HL-60 (cell line): ENCODE measurements at regions not wholly inside any gene's neighbourhood (a gene's known extent, or its start where the extent isn't known, plus 50 kb on each side); places are given as distances from the start of the nearest gene placed in this dataset.

Source experiments
- DNase-seq, 2 experiments: peaks; one replicate each; pipeline ENCODE4 v3.0.0-alpha.2; 2010 to 2020; ENCODE audit warnings: low read depth in 1 of 2, low spot score in 1 of 2
- H3K27ac ChIP-seq: fragments of 250-450 bp; sonication (Bioruptor Pico); replicated peaks from 2 replicates; pipeline ENCODE4 v1.5.1; 2020; ENCODE audit warnings: mild to moderate bottlenecking, moderate library complexity
- H3K27me3 ChIP-seq: fragments of 250-450 bp; sonication (Bioruptor Pico); 2 replicates; pipeline ENCODE4 v1.5.1; 2021; ENCODE audit warnings: mild to moderate bottlenecking, moderate library complexity; ENCODE audit not compliant: insufficient read depth, poor library complexity, severe bottlenecking
- H3K4me3 ChIP-seq: replicated peaks from 2 replicates; pipeline ENCODE4 v1.5.1; 2011; ENCODE audit warnings: mild to moderate bottlenecking, control low read depth, low read length; ENCODE audit not compliant: insufficient read depth
- CTCF ChIP-seq: IDR thresholded peaks from one replicate; pipeline ENCODE4 v1.5.1; 2011; ENCODE audit warnings: low read length, control low read depth, inconsistent platforms; ENCODE audit not compliant: insufficient read depth
- GABPA ChIP-seq: IDR thresholded peaks from 2 replicates; pipeline ENCODE4 v1.6.1; 2012; ENCODE audit warnings: low read depth
- POLR2AphosphoS5 ChIP-seq: IDR thresholded peaks from 2 replicates; pipeline ENCODE4 v1.6.1; 2012; ENCODE audit warnings: low read depth
- REST ChIP-seq: IDR thresholded peaks from 2 replicates; pipeline ENCODE4 v1.6.1; 2012; ENCODE audit warnings: low read depth; ENCODE audit not compliant: insufficient replicate concordance
- SPI1 ChIP-seq: IDR thresholded peaks from 2 replicates; pipeline ENCODE4 v1.6.1; 2012; ENCODE audit warnings: low read depth, mild to moderate bottlenecking, borderline replicate concordance

GRCh38 chr7:155387066-155387620 is 70.8 kb upstream of the EN2 start:
- TF ChIP-seq SPI1 = no peak
- Histone ChIP-seq H3K27me3 (peaks cover 19% of the 10 kb centered on the region), H3K4me3 (no peak overlapping the region), H3K27ac (no peak overlapping the region)
- DNase-seq = no peak

GRCh38 chr7:155388561-155388960 is 69.4 kb upstream of the EN2 start:
- no peak for DNase-seq
- H3K4me3 ChIP-seq = no peak overlapping the region
- TF ChIP-seq POLR2AphosphoS5 (no peak), CTCF (no peak), GABPA (no peak), REST (no peak), SPI1 (no peak)
- peaks cover 9% of the 10 kb centered on the region for H3K27me3 ChIP-seq
- no peak overlapping the region for H3K27ac ChIP-seq

GRCh38 chr7:155391414-155391813 is 66.5 kb upstream of the EN2 start:
- no peak for DNase-seq
- TF ChIP-seq CTCF (no peak), POLR2AphosphoS5 (no peak), REST (no peak), SPI1 (no peak), GABPA (no peak)
- no peak overlapping the region for H3K4me3 ChIP-seq
- H3K27ac ChIP-seq = no peak overlapping the region
- peaks cover 12% of the 10 kb centered on the region for H3K27me3 ChIP-seq

- TF ChIP-seq REST (no peak), POLR2AphosphoS5 (no peak), SPI1 (no peak), CTCF (no peak), GABPA (no peak)
- no peak for DNase-seq
- no peak overlapping the region for H3K27ac ChIP-seq
- no peak overlapping the region for H3K4me3 ChIP-seq
- H3K27me3 ChIP-seq = peaks cover 17% of the 10 kb centered on the region
Measured at GRCh38 chr7:155392726-155393570, 65.0 kb upstream of the EN2 start.
